ENCODE measurements at regions not wholly inside any gene's neighbourhood (a gene's known extent, or its start where the extent isn't known, plus 50 kb on each side); places are given as distances from the start of the nearest gene placed in this dataset.

DNA sequence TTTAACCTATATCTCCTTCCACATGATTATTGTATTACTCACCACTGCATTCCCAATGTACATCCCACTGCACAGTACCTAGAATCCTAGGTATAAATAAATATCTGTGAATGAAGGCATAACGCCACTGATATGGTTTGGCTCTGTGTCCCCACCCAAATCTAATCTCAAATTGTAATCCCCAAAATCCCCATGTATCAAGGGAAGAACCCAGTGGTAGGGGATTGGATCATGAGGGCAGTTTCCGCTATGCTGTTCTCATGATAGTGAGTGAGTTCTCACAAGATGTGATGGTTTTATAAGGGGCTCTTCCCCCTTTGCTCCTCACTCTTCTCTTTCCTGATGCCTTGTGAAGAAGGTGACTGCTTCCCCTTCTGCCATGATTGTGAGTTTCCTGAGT, 599.0 kb upstream of the ADGRL2 start:
- TF ChIP-seq, protein P1, sequence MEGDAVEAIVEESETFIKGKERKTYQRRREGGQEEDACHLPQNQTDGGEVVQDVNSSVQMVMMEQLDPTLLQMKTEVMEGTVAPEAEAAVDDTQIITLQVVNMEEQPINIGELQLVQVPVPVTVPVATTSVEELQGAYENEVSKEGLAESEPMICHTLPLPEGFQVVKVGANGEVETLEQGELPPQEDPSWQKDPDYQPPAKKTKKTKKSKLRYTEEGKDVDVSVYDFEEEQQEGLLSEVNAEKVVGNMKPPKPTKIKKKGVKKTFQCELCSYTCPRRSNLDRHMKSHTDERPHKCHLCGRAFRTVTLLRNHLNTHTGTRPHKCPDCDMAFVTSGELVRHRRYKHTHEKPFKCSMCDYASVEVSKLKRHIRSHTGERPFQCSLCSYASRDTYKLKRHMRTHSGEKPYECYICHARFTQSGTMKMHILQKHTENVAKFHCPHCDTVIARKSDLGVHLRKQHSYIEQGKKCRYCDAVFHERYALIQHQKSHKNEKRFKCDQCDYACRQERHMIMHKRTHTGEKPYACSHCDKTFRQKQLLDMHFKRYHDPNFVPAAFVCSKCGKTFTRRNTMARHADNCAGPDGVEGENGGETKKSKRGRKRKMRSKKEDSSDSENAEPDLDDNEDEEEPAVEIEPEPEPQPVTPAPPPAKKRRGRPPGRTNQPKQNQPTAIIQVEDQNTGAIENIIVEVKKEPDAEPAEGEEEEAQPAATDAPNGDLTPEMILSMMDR (IDR thresholded peaks at IDR 0.05): no peak
- TF ChIP-seq POLR2AphosphoS5 (IDR thresholded peaks at IDR 0.05): no peak
- no peak for TF ChIP-seq EP300 (IDR thresholded peaks at IDR 0.05)
- TF ChIP-seq POLR2A (IDR thresholded peaks at IDR 0.05; ENCODE audit: low read depth): no peak
